HUES6 (cell line): ENCODE measurements at regions not wholly inside any gene's neighbourhood (a gene's known extent, or its start where the extent isn't known, plus 50 kb on each side); places are given as distances from the start of the nearest gene placed in this dataset.
"Not testable (repeated sequence)": the region's sequence is repeated elsewhere in the genome, so short reads cannot be mapped to it uniquely, and the experiment has no call there.

Source experiments
- H3K27ac ChIP-seq: 2 replicates; pipeline ENCODE4 v1.7.0; 2013; ENCODE audit warnings: low read depth, mild to moderate bottlenecking, low read length, inconsistent platforms
- H3K27me3 ChIP-seq: 2 replicates; pipeline ENCODE4 v1.6.1; 2013; ENCODE audit warnings: low read length; ENCODE audit not compliant: control insufficient read depth, insufficient read depth
- H3K36me3 ChIP-seq: 2 replicates; pipeline ENCODE4 v1.6.1; 2013; ENCODE audit warnings: low read length; ENCODE audit not compliant: control insufficient read depth, insufficient read depth
- H3K4me1 ChIP-seq: 2 replicates; pipeline ENCODE4 v1.6.1; 2013; ENCODE audit warnings: low read length; ENCODE audit not compliant: control insufficient read depth, insufficient read depth
- H3K4me3 ChIP-seq: 2 replicates; pipeline ENCODE4 v1.5.1; 2013; ENCODE audit warnings: low read depth, low read length
- H3K9ac ChIP-seq: one replicate; pipeline ENCODE4 v1.6.1; 2013; ENCODE audit warnings: mild to moderate bottlenecking, low read length
- H3K9me3 ChIP-seq: 2 replicates; pipeline ENCODE4 v1.6.1; 2013; ENCODE audit warnings: low read depth, low read length; ENCODE audit not compliant: control insufficient read depth, insufficient read depth

- H3K27me3 ChIP-seq: no peaks in the 10 kb centered on the region
- H3K4me1 ChIP-seq: peaks cover 9% of the 10 kb centered on the region; the same call in 1 of the 2 replicates
- no peak overlapping the region for H3K9ac ChIP-seq
- no peak overlapping the region for H3K4me3 ChIP-seq
- no peaks in the 10 kb centered on the region for H3K36me3 ChIP-seq
- no peak overlapping the region for H3K27ac ChIP-seq
- H3K9me3 ChIP-seq: peaks cover 16% of the 10 kb centered on the region
Measured at GRCh38 chr2:67904966-67905365, 157.8 kb downstream of the C1D start.

- H3K27ac ChIP-seq: not testable (repeated sequence)
Measured at GRCh38 chr2:67906547-67906946, 156.3 kb downstream of the C1D start.

GRCh38 chr2:67917332-67918054 is 145.3 kb downstream of the C1D start:
- Histone ChIP-seq H3K27me3 (no peaks in the 10 kb centered on the region), H3K4me1 (peaks cover 21% of the 10 kb centered on the region), H3K4me3 (no peak overlapping the region), H3K9ac (no peak overlapping the region), H3K36me3 (no peaks in the 10 kb centered on the region), H3K27ac (no peak overlapping the region), H3K9me3 (no peaks in the 10 kb centered on the region)

More at GRCh38 chr2:67906547-67906946, 156.3 kb downstream of the C1D start:
- not testable (repeated sequence) for H3K9ac ChIP-seq, H3K4me3 ChIP-seq, H3K36me3 ChIP-seq, H3K9me3 ChIP-seq, H3K4me1 ChIP-seq, H3K27me3 ChIP-seq

GRCh38 chr2:67918471-67918870 is 144.3 kb downstream of the C1D start:
- Histone ChIP-seq H3K9ac (no peak overlapping the region), H3K9me3 (no peaks in the 10 kb centered on the region), H3K27me3 (no peaks in the 10 kb centered on the region), H3K4me1 (peaks cover 21% of the 10 kb centered on the region), H3K4me3 (no peak overlapping the region), H3K27ac (no peak overlapping the region), H3K36me3 (no peaks in the 10 kb centered on the region)

GRCh38 chr2:67919490-67919889 is 143.3 kb downstream of the C1D start:
- Histone ChIP-seq H3K9ac (no peak overlapping the region), H3K27ac (no peak overlapping the region), H3K4me1 (peaks cover 21% of the 10 kb centered on the region), H3K36me3 (no peaks in the 10 kb centered on the region), H3K4me3 (no peak overlapping the region), H3K9me3 (no peaks in the 10 kb centered on the region), H3K27me3 (no peaks in the 10 kb centered on the region)

- no peak overlapping the region for H3K9ac ChIP-seq
- no peaks in the 10 kb centered on the region for H3K27me3 ChIP-seq
- H3K27ac ChIP-seq: no peak overlapping the region
- H3K4me1 ChIP-seq: peaks cover 32% of the 10 kb centered on the region
- peaks cover 2% of the 10 kb centered on the region; the same call in 1 of the 2 replicates for H3K9me3 ChIP-seq
- H3K4me3 ChIP-seq: no peak overlapping the region
- no peaks in the 10 kb centered on the region for H3K36me3 ChIP-seq
Measured at GRCh38 chr2:67922080-67922785, 140.6 kb downstream of the C1D start.

- no peak overlapping the region for H3K4me3 ChIP-seq
- no peak overlapping the region for H3K27ac ChIP-seq
- peaks cover 46% of the 10 kb centered on the region for H3K4me1 ChIP-seq
- H3K9ac ChIP-seq: no peak overlapping the region
- H3K9me3 ChIP-seq: peaks cover 2% of the 10 kb centered on the region; the same call in 1 of the 2 replicates
- no peaks in the 10 kb centered on the region for H3K36me3 ChIP-seq
- no peaks in the 10 kb centered on the region for H3K27me3 ChIP-seq
Measured at GRCh38 chr2:67923696-67924095, 139.1 kb downstream of the C1D start.

- peaks cover 44% of the 10 kb centered on the region for H3K4me1 ChIP-seq
Measured at GRCh38 chr2:67927501-67927900, 135.3 kb downstream of the C1D start.

GRCh38 chr2:67930156-67930555 is 132.6 kb downstream of the C1D start:
- H3K4me3 ChIP-seq: peak overlapping the region; percentile 15; the same call in 1 of the 2 replicates
- H3K9ac ChIP-seq: no peak overlapping the region
- H3K27me3 ChIP-seq: no peaks in the 10 kb centered on the region
- H3K27ac ChIP-seq: no peak overlapping the region
- peaks cover 44% of the 10 kb centered on the region for H3K4me1 ChIP-seq
- no peaks in the 10 kb centered on the region; the same call in 1 of the 2 replicates for H3K9me3 ChIP-seq
- H3K36me3 ChIP-seq: no peaks in the 10 kb centered on the region

More at GRCh38 chr2:67927501-67927900, 135.3 kb downstream of the C1D start:
- Histone ChIP-seq H3K9ac (no peak overlapping the region), H3K9me3 (peaks cover 2% of the 10 kb centered on the region; the same call in 1 of the 2 replicates), H3K27me3 (no peaks in the 10 kb centered on the region), H3K4me3 (peak overlapping the region; percentile 23; the same call in 1 of the 2 replicates), H3K36me3 (no peaks in the 10 kb centered on the region), H3K27ac (no peak overlapping the region)

GRCh38 chr2:67936969-67937368 is 125.8 kb downstream of the C1D start:
- Histone ChIP-seq H3K4me1 (no peaks in the 10 kb centered on the region), H3K27ac (no peak overlapping the region), H3K27me3 (no peaks in the 10 kb centered on the region), H3K9me3 (no peaks in the 10 kb centered on the region; the same call in 1 of the 2 replicates), H3K9ac (no peak overlapping the region), H3K36me3 (no peaks in the 10 kb centered on the region), H3K4me3 (no peak overlapping the region)

- Histone ChIP-seq H3K9ac (no peak overlapping the region), H3K27ac (no peak overlapping the region), H3K9me3 (no peaks in the 10 kb centered on the region), H3K27me3 (no peaks in the 10 kb centered on the region), H3K4me3 (no peak overlapping the region), H3K36me3 (no peaks in the 10 kb centered on the region), H3K4me1 (no peaks in the 10 kb centered on the region)
Measured at GRCh38 chr2:67938053-67938452, 124.8 kb downstream of the C1D start.
